ENCODE measurements at regions not wholly inside any gene's neighbourhood (a gene's known extent, or its start where the extent isn't known, plus 50 kb on each side); places are given as distances from the start of the nearest gene placed in this dataset.

DNA sequence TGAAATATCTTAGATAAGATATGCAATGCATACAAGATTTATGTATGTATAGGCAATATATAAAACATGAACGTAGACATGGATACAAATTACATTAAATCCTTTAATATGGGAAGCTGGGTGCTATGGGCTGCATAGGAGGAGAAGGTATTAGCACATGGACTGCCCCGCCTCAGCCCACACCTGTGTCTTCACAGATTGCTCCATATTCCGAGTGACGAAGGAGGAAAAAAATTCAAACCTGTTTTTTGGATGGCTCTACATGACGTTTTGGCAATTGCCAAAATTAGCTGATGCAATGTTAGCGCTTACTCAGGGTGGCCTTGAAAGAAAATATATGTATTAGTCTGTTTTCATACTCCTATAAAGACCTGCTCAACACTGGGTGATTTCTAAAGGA, 223.4 kb upstream of the SLCO3A1 start:
- TF ChIP-seq, protein P1, sequence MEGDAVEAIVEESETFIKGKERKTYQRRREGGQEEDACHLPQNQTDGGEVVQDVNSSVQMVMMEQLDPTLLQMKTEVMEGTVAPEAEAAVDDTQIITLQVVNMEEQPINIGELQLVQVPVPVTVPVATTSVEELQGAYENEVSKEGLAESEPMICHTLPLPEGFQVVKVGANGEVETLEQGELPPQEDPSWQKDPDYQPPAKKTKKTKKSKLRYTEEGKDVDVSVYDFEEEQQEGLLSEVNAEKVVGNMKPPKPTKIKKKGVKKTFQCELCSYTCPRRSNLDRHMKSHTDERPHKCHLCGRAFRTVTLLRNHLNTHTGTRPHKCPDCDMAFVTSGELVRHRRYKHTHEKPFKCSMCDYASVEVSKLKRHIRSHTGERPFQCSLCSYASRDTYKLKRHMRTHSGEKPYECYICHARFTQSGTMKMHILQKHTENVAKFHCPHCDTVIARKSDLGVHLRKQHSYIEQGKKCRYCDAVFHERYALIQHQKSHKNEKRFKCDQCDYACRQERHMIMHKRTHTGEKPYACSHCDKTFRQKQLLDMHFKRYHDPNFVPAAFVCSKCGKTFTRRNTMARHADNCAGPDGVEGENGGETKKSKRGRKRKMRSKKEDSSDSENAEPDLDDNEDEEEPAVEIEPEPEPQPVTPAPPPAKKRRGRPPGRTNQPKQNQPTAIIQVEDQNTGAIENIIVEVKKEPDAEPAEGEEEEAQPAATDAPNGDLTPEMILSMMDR (IDR thresholded peaks at IDR 0.05; ENCODE audit: low read depth, low read length): no peak
- TF ChIP-seq POLR2A (IDR thresholded peaks at IDR 0.05; ENCODE audit: extremely low read depth, insufficient read length) (no peak), MYC (IDR thresholded peaks at IDR 0.05; ENCODE audit: low read depth, low read length) (no peak), MAX (IDR thresholded peaks at IDR 0.05; ENCODE audit: low read depth, low read length) (no peak)

Measured in NB4 (cell line).